NCI-H146 treated with DMSO at 0.1 percent for 48 hours (cell line): ENCODE measurements at regions not wholly inside any gene's neighbourhood (a gene's known extent, or its start where the extent isn't known, plus 50 kb on each side); places are given as distances from the start of the nearest gene placed in this dataset.
"Not testable (repeated sequence)": the region's sequence is repeated elsewhere in the genome, so short reads cannot be mapped to it uniquely, and the experiment has no call there.

Experiments
- DNase-seq: peaks from one replicate; lab custom pipeline; 2025; ENCODE audit not compliant: unreplicated experiment; lab: John Stamatoyannopoulos, UW

- DNase-seq: no peak
These were observed 281.1 kb upstream of the TRIB2 start for GRCh38 chr2:12435430-12436222.

DNA sequence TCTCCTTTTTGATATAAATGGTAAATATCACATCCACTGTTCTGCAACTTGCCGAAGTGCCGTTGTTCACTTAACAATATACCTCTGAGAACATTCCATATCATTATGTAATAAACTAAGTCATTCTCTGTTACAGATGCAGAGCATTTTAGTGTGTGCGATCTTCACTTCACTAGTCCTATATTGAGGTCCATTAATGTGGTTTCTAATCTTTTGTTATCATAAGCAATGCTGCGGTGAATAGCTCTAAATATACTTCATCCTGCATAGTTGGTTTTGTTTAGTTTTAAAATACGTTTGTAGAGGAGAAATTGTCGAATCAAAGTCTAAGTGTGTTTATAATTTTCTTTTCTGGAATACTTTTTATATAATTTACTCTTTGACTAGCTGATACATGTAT lies 280.3 kb upstream of the TRIB2 start:
- no peak for DNase-seq

DNA sequence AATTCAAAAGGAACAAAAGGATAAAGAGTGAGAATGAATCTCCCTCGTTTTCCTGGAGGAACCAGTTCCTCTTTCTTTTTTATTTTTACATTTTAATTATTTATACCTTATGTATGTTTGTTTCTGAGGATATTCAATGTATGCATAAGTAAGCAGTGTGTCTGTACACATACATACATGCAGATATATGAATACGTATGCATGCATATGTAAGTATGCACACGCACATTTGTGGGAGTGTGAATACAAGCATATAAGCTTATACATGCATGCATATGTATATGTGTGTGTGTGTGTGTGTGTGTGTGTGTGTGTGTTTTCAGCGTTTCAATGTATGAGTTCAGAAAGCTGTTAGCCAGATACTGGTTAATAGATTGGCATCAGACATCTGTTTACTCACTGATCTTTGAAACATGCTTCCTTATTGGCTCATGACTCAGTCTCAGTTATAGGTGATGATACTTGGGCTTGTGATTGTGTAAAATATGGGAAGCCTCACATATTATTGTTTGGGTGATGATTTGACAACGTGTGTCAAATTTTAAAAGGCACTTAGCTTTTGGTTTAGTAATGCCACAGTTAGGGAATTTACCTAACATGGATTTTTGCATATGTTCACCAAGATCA lies 279.7 kb upstream of the TRIB2 start:
- DNase-seq: no peak

DNA sequence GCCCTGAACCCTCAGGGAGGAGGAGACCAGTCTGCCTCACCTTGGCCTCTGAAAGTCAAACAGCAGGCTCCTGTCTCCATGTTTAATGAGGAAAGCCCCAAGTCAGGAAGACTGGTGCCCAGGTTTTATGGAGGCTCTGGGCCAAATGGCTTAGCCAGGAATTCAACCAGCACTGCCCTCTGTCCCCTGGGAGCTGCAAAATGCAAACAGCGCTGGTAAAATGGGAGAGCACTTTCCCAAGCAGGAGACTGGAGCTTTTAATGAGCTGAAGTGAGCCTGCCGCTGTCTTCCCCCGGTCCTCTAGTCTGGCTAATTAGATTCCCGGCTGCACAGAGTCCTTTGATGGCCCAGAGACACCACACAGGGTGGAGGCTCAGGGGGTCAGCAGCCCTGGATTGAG lies 276.0 kb upstream of the TRIB2 start:
- no peak for DNase-seq

DNA sequence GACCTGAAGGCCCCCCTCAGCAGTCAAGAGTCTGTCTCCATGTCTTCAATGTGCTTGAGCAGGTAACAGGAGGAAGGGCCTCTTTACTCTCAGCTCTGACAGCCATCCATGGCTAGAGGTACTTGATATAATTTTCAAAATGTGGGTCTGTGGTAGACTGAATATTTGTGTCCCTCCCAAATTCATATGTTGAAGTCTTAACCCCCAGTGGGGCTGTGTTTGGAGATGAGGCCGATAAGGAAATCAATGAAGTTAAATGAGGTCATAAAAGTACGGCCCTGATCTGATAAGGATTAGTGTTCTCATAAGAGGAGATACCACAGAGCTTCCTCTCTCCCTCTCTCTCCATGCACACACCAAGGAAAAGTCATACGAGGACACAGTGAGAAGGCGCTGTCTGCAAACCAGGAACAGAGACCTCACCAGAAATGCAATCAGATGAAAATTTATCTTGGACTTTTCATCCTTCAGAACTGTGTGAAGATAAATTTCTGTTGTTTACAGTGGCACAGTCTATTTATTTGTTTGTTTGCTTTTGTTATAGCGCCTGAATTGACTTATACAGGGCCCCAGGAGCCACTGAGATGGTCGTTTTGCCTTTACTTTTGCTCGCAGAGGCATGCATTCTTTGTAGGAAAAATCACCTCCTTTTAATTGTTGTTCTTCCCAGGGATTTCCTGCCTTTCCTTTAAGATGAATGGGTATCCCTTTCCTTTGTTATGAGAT lies 274.8 kb upstream of the TRIB2 start:
- no peak for DNase-seq

GRCh38 chr2:12442476-12442847 lies 274.3 kb upstream of the TRIB2 start:
- no peak for DNase-seq

DNA sequence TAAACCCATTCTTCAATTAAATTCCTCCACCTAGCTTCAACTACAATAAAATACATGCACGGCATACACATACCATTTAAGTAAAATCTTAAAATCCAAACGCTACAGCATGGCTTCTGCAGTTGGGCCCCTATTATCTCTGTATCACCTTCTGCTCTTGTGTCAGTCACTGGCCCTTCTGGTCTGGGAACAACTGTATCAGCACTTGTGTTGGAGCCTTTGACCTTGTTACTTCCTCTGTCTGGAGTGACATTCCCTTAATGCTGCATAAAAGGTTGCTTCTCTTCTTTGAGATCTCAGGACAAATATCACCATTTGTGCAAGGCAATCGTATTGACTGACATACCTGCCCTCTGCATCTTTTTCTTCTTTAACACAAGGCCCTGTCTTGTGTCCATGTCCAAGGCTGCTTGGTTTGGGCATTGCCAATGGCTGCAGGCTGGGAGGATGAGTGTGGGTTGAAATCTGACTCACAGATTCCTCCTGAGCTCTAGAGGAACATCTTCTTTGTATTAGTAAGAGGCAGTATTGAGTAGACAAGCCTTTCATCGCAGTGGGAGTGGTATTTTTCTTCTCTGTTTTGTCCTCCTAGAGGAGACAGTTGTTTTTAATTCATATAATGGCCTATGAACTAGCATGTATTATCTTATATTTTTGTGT lies 267.8 kb upstream of the TRIB2 start:
- DNase-seq: no peak

GRCh38 chr2:12451726-12452125 lies 265.0 kb upstream of the TRIB2 start:
- DNase-seq: no peak

DNA sequence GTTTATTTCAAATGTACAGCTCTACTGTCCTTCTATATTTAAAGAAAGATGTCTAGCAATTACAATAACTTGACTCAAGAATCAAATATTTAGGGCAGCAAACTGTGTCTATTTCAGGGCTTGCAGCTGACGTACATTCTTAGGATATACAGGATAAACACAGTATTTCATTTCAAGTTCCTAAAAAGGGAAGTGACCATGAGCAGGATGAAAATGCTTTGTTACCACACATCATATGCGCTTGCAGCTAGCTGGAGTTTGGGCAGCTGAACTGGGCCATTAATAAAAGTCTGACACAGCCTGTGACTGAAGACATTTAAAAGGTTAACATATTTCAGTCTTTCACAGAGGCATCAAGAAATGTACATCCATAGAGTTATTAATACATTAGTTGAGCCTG lies 264.6 kb upstream of the TRIB2 start:
- no peak for DNase-seq

DNA sequence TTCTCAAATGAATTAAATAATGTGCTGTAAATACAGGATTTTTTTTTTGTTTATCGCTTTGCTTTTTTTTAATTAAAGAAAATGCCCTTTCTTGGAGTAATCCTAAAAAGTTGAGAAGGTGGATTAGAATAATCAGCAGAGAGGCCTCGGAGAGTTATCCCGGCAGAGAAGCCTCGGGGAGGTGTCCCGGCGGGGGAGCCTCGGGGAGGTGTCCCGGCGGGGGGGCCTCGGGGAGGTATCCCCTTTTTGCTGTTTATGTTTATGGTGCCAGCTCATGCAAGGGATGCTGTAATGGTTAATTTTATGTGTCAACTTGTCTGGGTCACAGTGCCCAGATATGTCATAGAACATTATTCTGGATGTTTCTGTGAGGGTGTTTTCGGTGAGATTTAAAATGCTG lies 263.0 kb upstream of the TRIB2 start:
- DNase-seq: no peak

- DNase-seq: no peak
These were observed 261.1 kb upstream of the TRIB2 start for GRCh38 chr2:12455661-12456060.

GRCh38 chr2:12456293-12457106 lies 260.2 kb upstream of the TRIB2 start:
- no peak for DNase-seq

- DNase-seq: no peak
These were observed 258.9 kb upstream of the TRIB2 start for GRCh38 chr2:12457831-12458230.

- DNase-seq: no peak
These were observed 253.5 kb upstream of the TRIB2 start for GRCh38 chr2:12463189-12463588.

GRCh38 chr2:12465631-12466135 lies 251.1 kb upstream of the TRIB2 start:
- no peak for DNase-seq

DNA sequence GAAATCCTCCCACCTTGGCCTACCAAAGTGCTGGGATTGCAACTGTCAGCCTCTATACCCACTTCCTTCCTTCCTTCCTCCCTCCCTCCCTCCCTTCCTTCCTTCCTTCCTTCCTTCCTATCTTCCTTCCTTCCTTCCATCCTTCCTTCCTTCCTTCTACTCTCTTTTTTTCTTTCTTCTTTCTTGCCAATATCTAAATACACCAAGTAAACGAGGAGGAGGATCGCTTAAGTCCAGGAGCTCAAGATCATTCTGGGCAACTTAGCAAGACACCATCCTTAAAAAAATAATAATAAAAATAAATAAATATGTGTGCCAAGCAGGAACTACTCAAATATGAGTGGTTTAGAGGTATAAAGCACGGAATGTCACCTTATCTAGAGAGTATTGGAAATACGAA lies 249.4 kb upstream of the TRIB2 start:
- no peak for DNase-seq

- no peak for DNase-seq
These were observed 247.6 kb upstream of the TRIB2 start for GRCh38 chr2:12469141-12469561.

- DNase-seq: not testable (repeated sequence)
These were observed 244.5 kb upstream of the TRIB2 start for GRCh38 chr2:12472265-12472664.

DNA sequence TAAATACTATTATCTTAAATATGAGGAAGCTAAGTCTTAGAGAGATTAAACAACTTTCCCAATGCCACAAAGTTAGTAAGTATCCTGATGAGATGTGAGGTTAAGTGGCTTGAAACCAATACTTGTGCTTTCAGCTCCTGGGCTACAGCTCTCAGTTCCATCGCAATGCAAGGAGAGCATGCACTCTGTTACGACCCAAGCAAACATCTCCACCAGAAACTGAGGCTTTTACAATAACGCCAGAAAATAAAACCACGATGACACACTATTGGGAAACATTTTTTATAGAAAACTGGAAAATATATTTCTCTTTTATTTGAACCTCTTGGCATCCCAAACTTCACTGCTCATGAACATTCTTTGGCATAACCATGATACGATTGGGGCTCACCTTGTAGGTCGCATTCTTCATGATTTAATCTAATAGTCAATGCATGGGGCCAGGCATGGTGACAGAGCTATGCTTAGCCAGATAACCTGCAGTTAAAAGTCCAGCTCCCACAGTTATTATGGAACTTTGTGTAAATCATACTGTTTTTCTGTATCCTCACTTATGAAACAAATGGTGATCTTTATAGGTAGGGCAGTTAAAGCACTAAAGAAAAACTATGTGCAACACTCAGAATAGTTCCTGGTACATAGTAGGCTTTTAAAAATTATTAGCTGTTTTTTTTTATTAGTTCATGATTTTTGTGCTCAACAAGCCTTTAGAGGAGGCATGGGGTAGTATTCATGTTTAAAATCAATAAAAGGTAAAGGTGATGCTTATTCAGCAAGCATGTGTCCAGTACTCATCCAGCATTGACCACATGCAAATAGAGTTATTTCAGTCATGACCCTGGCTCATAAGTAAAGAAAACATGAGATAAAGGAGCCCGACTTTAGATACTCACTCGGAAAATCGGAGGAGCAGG lies 238.3 kb upstream of the TRIB2 start:
- no peak for DNase-seq
